Liver (tissue), 3 donors: ENCODE measurements at regions not wholly inside any gene's neighbourhood (a gene's known extent, or its start where the extent isn't known, plus 50 kb on each side); places are given as distances from the start of the nearest gene placed in this dataset.

Experiments used
- ATF3 ChIP-seq: IDR thresholded peaks from 2 replicates; pipeline ENCODE4 v1.6.1; 2016; ENCODE audit warnings: antibody characterized with exemption
- CTCF ChIP-seq: fragments of 150-350 bp; IDR thresholded peaks from 2 replicates; pipeline ENCODE4 v1.5.1; 2017; ENCODE audit warnings: improper control_type of control experiment, low read depth, low read length; ENCODE audit not compliant: missing input control
- JUND ChIP-seq, 2 donors: IDR thresholded peaks; 2 replicates each; pipeline ENCODE4 v1.6.1; 2016; ENCODE audit warnings: antibody characterized with exemption in 2 of 2
- RAD21 ChIP-seq, 2 donors: IDR thresholded peaks; 2 replicates each; pipeline ENCODE4 v1.6.1; 2016; ENCODE audit warnings: antibody characterized with exemption in 2 of 2, mild to moderate bottlenecking in 2 of 2
- REST ChIP-seq: IDR thresholded peaks from 2 replicates; pipeline ENCODE4 v1.6.1; 2016; ENCODE audit warnings: antibody characterized with exemption, mild to moderate bottlenecking
- TAF1 ChIP-seq: conservative IDR thresholded peaks from 2 replicates; pipeline ENCODE4 v1.6.1; 2016; ENCODE audit warnings: antibody characterized with exemption, mild to moderate bottlenecking
- donor health status: healthy.
- donor health status: healthy.

- TF ChIP-seq REST (no peak), CTCF (no peak), JUND (IDR thresholded peaks at IDR 0.05) (no peak), RAD21 (IDR thresholded peaks at IDR 0.05) (no peak), TAF1 (no peak), ATF3 (no peak)
These were observed 886.0 kb upstream of the CHAC2 start for GRCh38 chr2:52881606-52882005.
